B cell (primary cell): ENCODE measurements at regions not wholly inside any gene's neighbourhood (a gene's known extent, or its start where the extent isn't known, plus 50 kb on each side); places are given as distances from the start of the nearest gene placed in this dataset.

ENCODE experiments used
- CTCF ChIP-seq: fragments of 200-600 bp; IDR thresholded peaks from one replicate; pipeline ENCODE4 v1.8.0; 2022; ENCODE audit warnings: antibody characterized with exemption, mild to moderate bottlenecking
- EZH2 ChIP-seq: IDR thresholded peaks from 2 replicates; pipeline ENCODE4 v1.6.1; 2012; ENCODE audit warnings: borderline replicate concordance, low read depth, mild to moderate bottlenecking, moderate library complexity, low read length; ENCODE audit not compliant: insufficient read depth, poor library complexity, severe bottlenecking

GRCh38 chr13:72144636-72145035 lies 277.6 kb upstream of the DACH1 start:
- no peak for TF ChIP-seq CTCF
- no peak for TF ChIP-seq EZH2
